ENCODE measurements at regions not wholly inside any gene's neighbourhood (a gene's known extent, or its start where the extent isn't known, plus 50 kb on each side); places are given as distances from the start of the nearest gene placed in this dataset.

DNA sequence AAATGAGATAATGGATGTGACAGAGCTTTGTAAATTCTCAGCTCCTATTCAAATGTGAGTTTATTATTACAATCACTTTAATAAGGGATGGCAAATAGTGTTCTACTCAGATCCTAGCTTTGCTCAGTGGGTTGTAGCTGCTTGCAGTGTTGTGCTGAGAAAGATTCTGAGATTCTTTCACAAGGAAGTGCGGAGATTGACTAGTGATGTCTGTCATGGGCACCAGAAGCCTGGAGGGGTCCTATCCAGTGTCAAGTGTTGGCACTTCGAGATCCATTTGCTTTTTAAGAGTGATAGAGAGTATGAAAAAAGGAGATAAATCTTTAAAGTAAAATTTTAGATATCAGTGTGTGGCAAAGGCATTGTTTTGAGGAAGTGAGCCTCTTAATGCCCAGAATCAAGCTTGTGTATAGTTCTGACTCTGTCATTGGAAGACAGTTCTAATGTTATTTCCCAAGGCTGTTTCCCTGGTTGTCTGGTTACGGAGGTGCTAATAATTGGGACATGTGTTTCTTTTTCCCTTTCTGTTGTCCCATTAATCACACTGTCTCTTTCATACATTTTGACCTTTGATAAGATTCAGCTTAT, 181.7 kb upstream of the SPRED2 start:
- WGBS, 2 donors = 89 to 91% methylated on average over 3 of the region's 3 CpGs
- DNase-seq = no peak
- Histone ChIP-seq H3K4me3 (replicated peaks in 1 of 3) (no peak overlapping the region), H3K27ac (no peak overlapping the region), H3K27me3 (no peaks in the 10 kb centered on the region), H3K36me3 (no peaks in the 10 kb centered on the region), H3K9me3 (no peaks in the 10 kb centered on the region), H3K4me1 (no peaks in the 10 kb centered on the region)
- intact Hi-C loops (cut with DNase I) = no loop called here
- no peak for TF ChIP-seq CTCF (IDR thresholded peaks at IDR 0.05)
- no peak for TF ChIP-seq POLR2A (IDR thresholded peaks at IDR 0.05)

DNA sequence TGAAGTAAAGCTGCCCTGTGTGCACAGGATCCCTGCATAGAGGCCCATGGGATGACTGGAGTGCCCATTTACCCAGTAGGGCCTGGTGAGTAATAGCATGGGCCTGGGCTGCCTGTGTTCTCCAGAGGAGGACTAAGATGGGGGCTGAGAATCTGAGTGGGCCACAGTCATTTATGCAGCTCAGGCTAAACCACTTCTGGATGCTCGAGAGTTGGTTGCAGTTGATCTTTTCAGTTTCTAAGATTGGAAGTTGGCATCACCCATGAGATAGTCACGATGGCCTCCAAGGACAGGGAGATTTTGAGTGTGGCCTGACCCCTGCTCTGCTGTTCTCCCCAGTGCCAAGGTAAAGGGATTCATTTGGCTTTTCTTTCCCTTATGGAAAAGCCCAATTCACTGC, 179.1 kb upstream of the SPRED2 start:
- DNase-seq = no peak
- Histone ChIP-seq H3K36me3 (no peaks in the 10 kb centered on the region), H3K27me3 (no peaks in the 10 kb centered on the region), H3K27ac (no peak overlapping the region), H3K9me3 (no peaks in the 10 kb centered on the region), H3K4me1 (no peaks in the 10 kb centered on the region), H3K4me3 (replicated peaks in 1 of 3) (no peak overlapping the region)
- intact Hi-C loops (cut with DNase I) = no loop called here
- no peak for TF ChIP-seq CTCF (IDR thresholded peaks at IDR 0.05)
- TF ChIP-seq POLR2A (IDR thresholded peaks at IDR 0.05) = no peak
- 87 to 90% methylated on average over 2 of the region's 2 CpGs for WGBS, 2 donors

GRCh38 chr2:65608916-65609315, 176.5 kb upstream of the SPRED2 start:
- 54 to 72% methylated on average over 14 of the region's 14 CpGs for WGBS, 2 donors
- no peak overlapping the region for H3K27ac ChIP-seq
- no peaks in the 10 kb centered on the region for H3K27me3 ChIP-seq
- intact Hi-C loops (cut with DNase I) = no loop called here
- H3K36me3 ChIP-seq = no peaks in the 10 kb centered on the region
- DNase-seq = no peak
- no peak overlapping the region for H3K4me3 ChIP-seq (replicated peaks in 1 of 3)
- no peaks in the 10 kb centered on the region for H3K9me3 ChIP-seq
- TF ChIP-seq POLR2A (IDR thresholded peaks at IDR 0.05) = no peak
- TF ChIP-seq CTCF (IDR thresholded peaks at IDR 0.05) = no peak
- no peaks in the 10 kb centered on the region for H3K4me1 ChIP-seq

- WGBS, 2 donors = 51 to 59% methylated on average over 5 of the region's 5 CpGs
- intact Hi-C loops (cut with DNase I) = no loop called here
- TF ChIP-seq POLR2A (IDR thresholded peaks at IDR 0.05) = no peak
- no peak for TF ChIP-seq CTCF (IDR thresholded peaks at IDR 0.05)
- H3K4me1 ChIP-seq = no peaks in the 10 kb centered on the region
- no peak for DNase-seq
- no peaks in the 10 kb centered on the region for H3K36me3 ChIP-seq
- H3K27ac ChIP-seq = no peak overlapping the region
- no peaks in the 10 kb centered on the region for H3K9me3 ChIP-seq
- no peak overlapping the region for H3K4me3 ChIP-seq (replicated peaks in 1 of 3)
- H3K27me3 ChIP-seq = no peaks in the 10 kb centered on the region
These were observed 176.1 kb upstream of the SPRED2 start for GRCh38 chr2:65608466-65608865.

DNA sequence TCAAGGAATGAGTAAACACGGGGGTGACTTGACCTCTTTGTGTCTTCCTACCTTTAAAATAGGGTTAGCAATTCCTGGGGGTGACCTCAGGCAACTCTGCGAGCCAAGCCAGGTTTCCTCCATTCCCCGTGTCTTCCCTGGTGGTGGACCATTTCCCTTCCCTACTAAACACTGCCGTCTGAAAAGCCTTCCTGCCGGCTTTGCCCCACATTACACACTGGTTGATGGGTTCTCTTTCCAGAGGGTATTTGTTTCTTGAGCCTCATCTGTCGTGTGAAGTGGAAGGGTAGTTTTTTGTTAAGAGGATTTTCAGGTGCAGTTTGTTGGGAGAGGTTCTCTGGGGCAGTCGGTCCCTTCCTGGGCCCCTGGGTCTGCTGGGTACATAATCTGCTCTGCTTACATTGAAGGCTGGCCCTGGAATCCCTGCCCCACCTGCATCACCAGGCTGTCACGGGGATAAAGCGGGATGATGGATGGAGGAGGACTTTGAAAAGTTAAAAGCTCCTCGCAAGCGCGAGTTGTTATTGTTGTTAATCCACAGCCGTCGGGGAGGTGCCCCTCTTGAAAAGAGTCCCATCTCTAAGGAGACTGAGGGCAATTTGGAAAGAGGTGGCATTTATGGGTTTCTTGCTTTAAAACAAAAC, 175.4 kb upstream of the SPRED2 start:
- WGBS, 2 donors = 48 to 49% methylated on average over 14 of the region's 14 CpGs
- Histone ChIP-seq H3K36me3 (no peaks in the 10 kb centered on the region), H3K27me3 (no peaks in the 10 kb centered on the region), H3K4me3 (replicated peaks in 1 of 3) (no peak overlapping the region), H3K27ac (no peak overlapping the region), H3K4me1 (no peaks in the 10 kb centered on the region), H3K9me3 (no peaks in the 10 kb centered on the region)
- TF ChIP-seq POLR2A (IDR thresholded peaks at IDR 0.05) = no peak
- TF ChIP-seq CTCF (IDR thresholded peaks at IDR 0.05) = no peak
- no peak for DNase-seq
- intact Hi-C loops (cut with DNase I) = no loop called here
